HG03432 (cell line): ENCODE measurements at regions not wholly inside any gene's neighbourhood (a gene's known extent, or its start where the extent isn't known, plus 50 kb on each side); places are given as distances from the start of the nearest gene placed in this dataset.
"Not testable (repeated sequence)": the region's sequence is repeated elsewhere in the genome, so short reads cannot be mapped to it uniquely, and the experiment has no call there.

Experiments used
- ATAC-seq: cut with Tn5 transposase; IDR thresholded peaks from one replicate; pipeline ENCODE4 v1.9.1; 2021; ENCODE audit warnings: mild to moderate bottlenecking, moderate library complexity; ENCODE audit not compliant: unreplicated experiment

DNA sequence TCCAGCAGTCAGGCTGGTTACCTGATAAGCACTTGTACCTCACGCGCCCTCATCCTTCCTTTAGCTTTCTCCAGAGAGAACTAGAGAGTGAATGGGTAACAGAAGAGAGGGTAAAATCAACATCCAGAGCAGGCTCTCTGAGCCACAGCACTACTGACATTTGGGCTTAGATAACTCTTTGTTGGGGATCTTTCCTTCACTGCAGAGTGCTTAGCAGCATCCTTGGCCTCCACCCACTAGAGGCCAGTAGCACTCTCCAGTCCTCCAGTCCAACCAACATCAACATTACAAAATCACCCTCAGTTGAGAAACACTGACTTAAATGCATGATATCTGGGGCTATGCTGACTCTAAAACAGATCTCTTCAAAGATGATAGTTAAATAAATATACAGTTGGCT, 220.7 kb downstream of the TACR3 start:
- ATAC-seq, result no peak

DNA sequence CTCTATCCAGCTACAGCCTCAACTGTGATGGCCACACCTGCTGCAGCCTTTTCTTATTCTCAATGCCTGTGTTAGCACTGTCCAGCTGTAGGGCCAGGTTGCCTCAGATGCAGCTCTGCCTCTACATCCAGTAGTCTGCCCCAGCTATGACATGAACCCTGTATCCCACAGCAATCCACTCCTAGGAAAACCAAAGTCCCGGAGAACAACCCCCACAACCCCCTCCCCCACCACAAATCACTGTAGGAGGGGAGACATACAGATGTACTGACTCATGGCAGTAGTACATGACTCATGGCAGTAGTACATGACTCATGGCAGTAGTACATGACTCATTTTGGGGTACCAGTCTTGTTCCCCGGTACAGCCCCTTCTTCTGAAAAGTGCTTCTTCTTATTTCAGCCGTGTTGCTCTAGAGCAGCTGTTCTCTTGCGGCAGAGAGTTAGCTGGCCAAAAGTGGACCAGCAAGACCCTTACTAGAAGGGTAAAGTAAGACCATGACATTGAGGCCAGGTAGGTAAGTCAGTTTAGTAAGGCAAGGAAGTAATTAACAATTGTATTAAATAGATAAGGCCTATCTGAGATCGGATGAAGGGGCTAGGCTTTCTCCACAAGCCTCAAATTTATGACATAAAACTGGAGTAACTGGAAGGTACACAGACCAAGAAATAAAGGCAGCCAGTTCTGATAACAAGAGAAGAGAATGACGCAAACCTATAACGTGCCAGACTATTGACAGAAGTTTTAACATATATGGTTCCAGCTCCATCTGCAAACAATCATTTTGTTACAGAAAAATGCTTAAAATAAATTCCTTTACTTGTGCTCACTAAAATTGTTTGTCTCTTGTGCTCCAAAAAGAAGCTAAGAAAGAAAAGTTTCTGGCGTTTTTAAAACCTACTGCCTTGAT, 221.4 kb downstream of the TACR3 start:
- ATAC-seq, result peak; percentile 87

DNA sequence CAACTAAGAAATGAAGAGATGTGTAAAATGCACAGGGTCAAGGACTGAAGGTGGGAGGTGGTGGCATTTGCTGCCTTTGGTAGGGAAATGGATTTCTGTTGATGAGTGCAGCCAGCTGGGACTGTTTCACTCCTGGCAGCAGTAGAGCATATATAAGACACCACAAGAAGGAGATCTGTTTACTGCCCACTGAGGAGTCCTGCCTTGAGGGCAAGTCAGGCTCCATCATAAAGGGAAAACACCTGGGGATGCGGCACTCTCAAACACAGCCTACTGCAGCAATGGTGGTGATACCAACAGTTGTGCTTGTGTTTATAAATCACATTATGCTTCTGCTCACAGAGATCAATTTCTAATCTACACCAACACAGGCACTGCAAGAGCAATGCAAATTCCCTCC, 222.1 kb downstream of the TACR3 start:
- ATAC-seq, result peak; percentile 62

GRCh38 chr4:103496800-103497199, 223.0 kb downstream of the TACR3 start:
- ATAC-seq, result peak; percentile 11

GRCh38 chr4:103493450-103494159, 226.2 kb downstream of the TACR3 start:
- no peak for ATAC-seq

GRCh38 chr4:103485296-103485695, 234.5 kb downstream of the TACR3 start:
- ATAC-seq, result not testable (repeated sequence)

GRCh38 chr4:103484521-103484920, 235.3 kb downstream of the TACR3 start:
- no peak for ATAC-seq

- no peak for ATAC-seq
Observed at GRCh38 chr4:103482893-103483292, 236.9 kb downstream of the TACR3 start.

DNA sequence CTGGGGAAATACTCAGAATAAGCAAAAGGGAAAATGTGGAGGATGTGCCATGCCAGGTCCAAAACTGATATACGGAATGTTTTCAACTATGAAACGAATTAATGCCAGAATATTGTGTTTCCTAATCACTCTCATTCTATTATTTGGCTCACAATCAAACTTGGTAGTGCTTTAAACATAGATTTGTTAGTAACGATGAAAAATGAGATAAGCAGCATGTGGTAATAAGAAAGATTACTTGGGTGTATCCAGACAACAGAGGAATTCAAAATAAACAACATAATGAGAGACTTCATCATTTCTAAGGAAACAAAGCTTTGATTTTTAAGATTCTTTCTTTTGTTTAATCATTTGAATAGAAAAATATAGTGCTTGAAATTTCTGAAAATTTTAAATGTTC, 237.3 kb downstream of the TACR3 start:
- no peak for ATAC-seq

DNA sequence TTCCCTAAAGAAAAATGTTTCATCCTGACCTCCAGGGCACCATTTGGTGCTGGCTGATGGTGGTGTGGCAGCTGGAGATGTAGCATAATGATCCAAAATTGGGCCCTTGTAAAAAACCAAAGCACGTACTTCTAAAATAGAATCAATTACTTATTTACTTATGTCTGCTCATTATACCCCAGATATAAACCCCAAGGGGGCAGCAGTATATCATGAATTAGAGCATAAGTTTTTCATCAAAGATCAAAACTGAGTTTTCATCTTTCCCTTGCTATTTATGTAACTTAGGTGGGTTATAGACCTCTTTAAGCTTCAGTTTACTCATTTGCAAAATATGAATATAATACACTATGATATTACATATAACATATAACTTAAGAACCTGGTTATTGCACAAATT, 241.1 kb downstream of the TACR3 start:
- no peak for ATAC-seq

DNA sequence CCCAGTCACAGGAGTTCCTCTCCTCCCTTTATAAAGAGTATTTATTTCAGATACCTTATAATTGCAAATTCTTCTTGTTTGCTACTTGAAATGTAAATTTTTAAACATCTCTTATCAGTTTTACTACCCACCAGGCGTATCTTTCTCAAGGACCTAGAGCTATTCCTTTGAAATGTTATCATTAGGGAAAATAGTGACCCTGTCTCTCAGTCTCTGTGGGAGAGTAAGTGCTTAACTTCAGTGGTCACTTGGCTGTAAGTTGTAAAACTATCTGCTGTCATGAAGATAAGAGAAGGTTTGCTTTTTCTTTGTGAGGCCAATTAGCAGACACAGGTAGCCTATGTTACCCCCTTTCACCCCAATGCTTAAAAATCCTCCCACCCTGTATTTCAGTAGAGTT, 241.6 kb downstream of the TACR3 start:
- no peak for ATAC-seq

GRCh38 chr4:103457566-103457965, 259.4 kb upstream of the CENPE start:
- no peak for ATAC-seq

GRCh38 chr4:103451341-103451740, 253.2 kb upstream of the CENPE start:
- no peak for ATAC-seq

- no peak for ATAC-seq
Observed at GRCh38 chr4:103450693-103451092, 252.6 kb upstream of the CENPE start.

DNA sequence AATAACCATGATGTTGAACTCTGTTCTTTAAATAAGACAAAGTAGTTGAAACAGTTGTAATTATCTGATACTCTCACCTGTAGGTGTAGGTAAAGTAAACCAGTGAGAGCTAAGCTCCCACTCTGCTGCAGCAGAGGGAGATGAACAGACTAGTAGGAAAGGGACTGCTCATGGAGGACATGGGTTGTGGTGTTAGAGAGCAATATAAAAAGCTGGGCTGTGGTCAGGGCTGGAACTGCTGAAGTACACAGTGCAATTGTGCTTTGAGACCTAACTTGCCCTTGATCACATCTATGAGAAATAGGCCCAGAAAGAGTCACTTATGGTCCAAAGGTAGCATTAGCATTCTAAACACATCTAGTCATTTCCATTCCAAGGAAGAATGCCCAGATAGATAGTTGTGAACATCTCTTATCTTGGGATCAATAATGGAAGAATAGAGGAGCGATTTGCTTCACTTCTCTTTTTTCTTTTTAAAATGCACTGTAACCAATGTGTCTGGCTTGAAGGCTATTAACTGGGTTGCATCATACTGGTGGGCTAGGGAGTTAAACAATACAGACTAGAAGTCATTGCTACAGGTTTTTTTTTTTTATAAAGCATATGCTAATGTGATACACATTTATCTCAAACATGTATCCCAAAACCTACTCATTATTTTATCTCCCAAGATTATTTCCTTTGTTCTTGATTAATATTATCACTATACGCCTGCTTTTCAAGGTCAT, 251.3 kb upstream of the CENPE start:
- ATAC-seq, result no peak

DNA sequence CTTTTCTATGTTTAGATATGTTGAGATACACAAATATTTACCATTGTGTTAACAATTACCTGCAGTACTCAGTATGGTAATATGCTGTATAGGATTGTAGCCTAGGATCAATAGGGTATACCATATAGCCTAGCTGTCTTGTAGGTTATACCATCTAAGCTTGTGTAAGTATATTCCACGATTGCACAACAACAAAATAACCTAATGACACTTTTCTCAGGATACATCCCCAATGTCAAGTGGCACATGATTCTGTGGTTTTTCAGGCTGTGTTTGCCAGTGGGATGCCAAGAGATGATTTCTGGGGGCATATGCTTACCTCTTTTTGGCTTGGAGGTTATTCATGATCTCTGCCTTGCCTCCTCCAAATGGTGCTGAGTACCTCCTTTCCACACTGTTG, 247.2 kb upstream of the CENPE start:
- no peak for ATAC-seq

GRCh38 chr4:103443324-103443723, 245.2 kb upstream of the CENPE start:
- ATAC-seq, result no peak

GRCh38 chr4:103429283-103429682, 231.1 kb upstream of the CENPE start:
- ATAC-seq, result peak; percentile 86

DNA sequence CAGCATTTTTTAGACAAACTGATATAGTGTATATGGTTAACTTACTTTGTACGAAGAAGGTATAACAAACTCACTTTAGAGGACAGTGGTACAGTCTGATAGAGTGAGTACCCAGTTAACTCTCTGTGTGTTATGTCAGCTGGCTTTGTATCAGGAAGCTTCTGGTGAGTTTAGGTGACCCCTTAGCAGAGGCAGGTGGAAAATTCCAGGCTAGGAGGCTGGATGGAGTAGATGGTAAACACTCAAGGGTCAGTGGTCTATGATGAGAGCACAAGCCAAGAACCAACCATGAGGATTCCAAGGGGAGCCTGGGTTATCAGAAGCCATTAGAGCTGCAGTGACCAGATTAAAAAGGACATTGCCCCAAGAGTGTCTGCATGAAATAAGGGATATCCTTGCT, 227.3 kb upstream of the CENPE start:
- ATAC-seq, result no peak

DNA sequence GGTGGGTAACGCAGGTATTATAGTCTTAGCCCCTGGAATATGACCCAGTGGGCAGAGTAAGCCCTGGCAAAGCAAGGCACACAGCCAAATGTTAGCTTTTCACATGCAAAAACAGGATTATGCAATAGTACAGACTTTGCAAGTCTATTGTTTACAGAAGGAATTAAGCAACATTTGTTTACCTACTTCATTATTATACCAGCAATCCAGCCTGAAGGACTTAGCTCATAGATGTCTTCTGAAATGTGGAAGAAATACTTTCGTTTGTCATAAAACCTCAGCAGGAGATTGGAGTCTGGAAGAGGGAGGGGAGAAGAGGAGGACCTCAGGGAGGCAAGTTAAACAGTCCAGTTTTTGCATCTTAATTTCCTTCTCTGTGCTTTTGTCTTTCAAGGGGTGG, 226.7 kb upstream of the CENPE start:
- ATAC-seq, result no peak

- no peak for ATAC-seq
Observed at GRCh38 chr4:103423261-103423660, 225.1 kb upstream of the CENPE start.
